ENCODE measurements at regions not wholly inside any gene's neighbourhood (a gene's known extent, or its start where the extent isn't known, plus 50 kb on each side); places are given as distances from the start of the nearest gene placed in this dataset.

- no peaks in the 10 kb centered on the region for H3K27me3 ChIP-seq (ENCODE audit: low read depth, low read length)
- no peak overlapping the region for H3K4me3 ChIP-seq (ENCODE audit: low read depth in 1 of 2, low read length in 2 of 2)
- no peaks in the 10 kb centered on the region for H3K9me3 ChIP-seq (ENCODE audit: control insufficient read depth in 1 of 2, low read length in 2 of 2)
- no peaks in the 10 kb centered on the region for H3K36me3 ChIP-seq (ENCODE audit: control insufficient read depth in 1 of 2, insufficient read depth in 2 of 2, low read length in 2 of 2)
- H3K4me1 ChIP-seq (ENCODE audit: control insufficient read depth in 1 of 2, insufficient read depth in 2 of 2, low read length in 2 of 2), result peaks cover 0 to 9% of the 10 kb centered on the region in 2 donors
- no peak overlapping the region for H3K27ac ChIP-seq (ENCODE audit: low read length)
Observed at GRCh38 chr16:85266857-85267256, 154.6 kb upstream of the CIBAR2 start.

DNA sequence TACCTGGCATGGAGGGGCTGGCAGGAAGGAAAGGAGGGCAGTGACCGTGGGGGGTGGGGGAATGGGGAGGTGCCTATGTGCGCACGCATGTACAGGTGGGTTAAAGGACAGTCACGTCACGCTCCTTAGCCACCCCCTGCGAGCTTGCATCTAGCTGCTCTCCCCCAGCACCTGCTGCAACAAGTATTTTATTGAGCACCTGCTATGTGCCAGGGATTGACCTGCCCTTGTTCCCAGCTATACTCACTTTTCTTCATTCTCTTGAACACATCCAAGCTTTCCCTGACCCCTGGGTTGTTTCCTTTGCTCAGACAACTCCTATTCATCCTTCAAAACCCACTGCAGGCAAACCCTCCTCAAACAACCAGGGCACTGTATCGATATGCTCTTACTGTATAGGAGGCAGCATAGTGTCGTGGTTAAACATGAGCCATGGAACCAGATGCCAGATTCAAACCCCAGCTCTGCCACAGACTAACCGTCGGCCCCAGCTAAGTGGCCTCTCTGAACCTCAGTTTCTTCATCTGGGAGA, 155.2 kb upstream of the CIBAR2 start:
- Histone ChIP-seq H3K4me3 (ENCODE audit: low read depth in 1 of 2, low read length in 2 of 2) (no peak overlapping the region), H3K36me3 (ENCODE audit: control insufficient read depth in 1 of 2, insufficient read depth in 2 of 2, low read length in 2 of 2) (no peaks in the 10 kb centered on the region), H3K27ac (ENCODE audit: low read length) (no peak overlapping the region), H3K4me1 (ENCODE audit: control insufficient read depth in 1 of 2, insufficient read depth in 2 of 2, low read length in 2 of 2) (peaks cover 0 to 9% of the 10 kb centered on the region in 2 donors), H3K27me3 (ENCODE audit: low read depth, low read length) (no peaks in the 10 kb centered on the region), H3K9me3 (ENCODE audit: control insufficient read depth in 1 of 2, low read length in 2 of 2) (no peaks in the 10 kb centered on the region)

DNA sequence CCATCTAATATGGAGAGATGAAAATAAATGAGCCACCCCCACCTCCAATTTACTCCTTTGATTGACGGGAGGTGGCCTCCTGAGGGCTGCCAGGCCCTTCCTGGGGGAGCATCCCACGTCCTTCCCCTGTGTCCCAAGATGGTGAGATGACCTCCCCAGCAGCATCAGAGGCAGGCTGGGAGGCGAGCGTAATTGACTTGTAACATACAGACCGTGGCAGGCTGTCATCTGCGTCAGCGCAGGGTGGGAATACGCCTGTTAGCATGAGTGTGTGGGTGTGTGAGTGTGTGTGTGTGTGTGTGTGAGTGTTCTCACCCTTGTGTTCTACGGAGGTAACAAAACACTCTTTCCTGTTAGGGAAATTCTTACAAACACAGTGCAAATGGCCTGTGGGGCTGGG, 156.9 kb upstream of the CIBAR2 start:
- peaks cover 0 to 9% of the 10 kb centered on the region in 2 donors for H3K4me1 ChIP-seq (ENCODE audit: control insufficient read depth in 1 of 2, insufficient read depth in 2 of 2, low read length in 2 of 2)
- H3K4me3 ChIP-seq (ENCODE audit: low read depth in 1 of 2, low read length in 2 of 2), result no peak overlapping the region
- H3K27ac ChIP-seq (ENCODE audit: low read length), result no peak overlapping the region
- no peaks in the 10 kb centered on the region for H3K9me3 ChIP-seq (ENCODE audit: control insufficient read depth in 1 of 2, low read length in 2 of 2)
- H3K27me3 ChIP-seq (ENCODE audit: low read depth, low read length), result no peaks in the 10 kb centered on the region
- no peaks in the 10 kb centered on the region for H3K36me3 ChIP-seq (ENCODE audit: control insufficient read depth in 1 of 2, insufficient read depth in 2 of 2, low read length in 2 of 2)

- no peak overlapping the region for H3K27ac ChIP-seq (ENCODE audit: low read length)
- no peaks in the 10 kb centered on the region for H3K36me3 ChIP-seq (ENCODE audit: control insufficient read depth in 1 of 2, insufficient read depth in 2 of 2, low read length in 2 of 2)
- no peaks in the 10 kb centered on the region for H3K9me3 ChIP-seq (ENCODE audit: control insufficient read depth in 1 of 2, low read length in 2 of 2)
- H3K4me3 ChIP-seq (ENCODE audit: low read depth in 1 of 2, low read length in 2 of 2), result no peak overlapping the region
- peaks cover 0 to 7% of the 10 kb centered on the region in 2 donors for H3K4me1 ChIP-seq (ENCODE audit: control insufficient read depth in 1 of 2, insufficient read depth in 2 of 2, low read length in 2 of 2)
- H3K27me3 ChIP-seq (ENCODE audit: low read depth, low read length), result no peaks in the 10 kb centered on the region
Observed at GRCh38 chr16:85270374-85270773, 158.1 kb upstream of the CIBAR2 start.

DNA sequence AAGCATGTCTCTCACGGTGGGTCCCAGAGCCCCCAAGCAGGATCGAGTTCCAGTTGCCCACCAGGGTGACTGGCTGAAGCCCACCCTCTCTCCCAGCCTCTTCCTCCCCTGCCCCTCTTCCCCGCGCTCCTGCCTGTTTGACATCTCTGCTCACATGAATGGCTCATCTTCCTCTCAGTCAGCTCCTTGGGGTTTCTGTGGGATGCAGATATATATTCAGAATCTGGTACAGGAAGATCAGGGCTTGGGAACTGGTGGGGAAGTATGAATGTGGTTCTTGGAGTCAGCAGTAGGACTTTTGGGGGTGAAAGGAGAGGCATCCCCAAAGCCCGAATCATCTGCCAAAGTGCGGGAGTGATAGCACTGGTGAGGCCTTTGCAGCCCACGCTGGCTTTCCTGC, 158.9 kb upstream of the CIBAR2 start:
- no peak overlapping the region for H3K27ac ChIP-seq (ENCODE audit: low read length)
- H3K4me3 ChIP-seq (ENCODE audit: low read depth in 1 of 2, low read length in 2 of 2), result no peak overlapping the region
- H3K4me1 ChIP-seq (ENCODE audit: control insufficient read depth in 1 of 2, insufficient read depth in 2 of 2, low read length in 2 of 2), result no peaks in the 10 kb centered on the region
- H3K9me3 ChIP-seq (ENCODE audit: control insufficient read depth in 1 of 2, low read length in 2 of 2), result no peaks in the 10 kb centered on the region
- no peaks in the 10 kb centered on the region for H3K27me3 ChIP-seq (ENCODE audit: low read depth, low read length)
- no peaks in the 10 kb centered on the region for H3K36me3 ChIP-seq (ENCODE audit: control insufficient read depth in 1 of 2, insufficient read depth in 2 of 2, low read length in 2 of 2)

GRCh38 chr16:85273293-85273692, 161.0 kb upstream of the CIBAR2 start:
- Histone ChIP-seq H3K9me3 (ENCODE audit: control insufficient read depth in 1 of 2, low read length in 2 of 2) (no peaks in the 10 kb centered on the region), H3K4me1 (ENCODE audit: control insufficient read depth in 1 of 2, insufficient read depth in 2 of 2, low read length in 2 of 2) (no peaks in the 10 kb centered on the region), H3K27me3 (ENCODE audit: low read depth, low read length) (no peaks in the 10 kb centered on the region), H3K4me3 (ENCODE audit: low read depth in 1 of 2, low read length in 2 of 2) (no peak overlapping the region), H3K36me3 (ENCODE audit: control insufficient read depth in 1 of 2, insufficient read depth in 2 of 2, low read length in 2 of 2) (no peaks in the 10 kb centered on the region), H3K27ac (ENCODE audit: low read length) (no peak overlapping the region)

DNA sequence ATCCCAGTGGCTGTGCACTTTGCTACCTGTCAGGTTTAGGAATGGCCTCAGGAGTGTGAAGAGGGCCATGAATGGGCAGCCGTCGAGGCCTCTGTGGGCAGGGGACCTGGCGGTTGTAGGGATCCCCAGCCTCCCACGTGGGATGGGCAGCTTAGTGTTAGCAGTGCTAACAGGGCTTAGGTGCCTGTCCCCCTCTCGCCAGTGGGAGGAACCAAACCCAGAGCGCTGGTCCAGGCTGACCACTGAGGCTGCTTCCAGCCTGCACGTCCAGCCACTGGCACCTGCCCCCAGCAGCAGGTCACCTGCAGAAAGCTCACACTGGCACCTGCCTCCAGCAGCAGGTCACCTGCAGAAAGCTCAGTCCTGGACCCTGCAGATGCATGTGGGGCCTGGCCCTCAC, 162.2 kb upstream of the CIBAR2 start:
- no peak overlapping the region for H3K4me3 ChIP-seq (ENCODE audit: low read depth in 1 of 2, low read length in 2 of 2)
- no peaks in the 10 kb centered on the region for H3K27me3 ChIP-seq (ENCODE audit: low read depth, low read length)
- peaks cover 0 to 3% of the 10 kb centered on the region in 2 donors for H3K4me1 ChIP-seq (ENCODE audit: control insufficient read depth in 1 of 2, insufficient read depth in 2 of 2, low read length in 2 of 2)
- H3K27ac ChIP-seq (ENCODE audit: low read length), result no peak overlapping the region
- H3K36me3 ChIP-seq (ENCODE audit: control insufficient read depth in 1 of 2, insufficient read depth in 2 of 2, low read length in 2 of 2), result no peaks in the 10 kb centered on the region
- no peaks in the 10 kb centered on the region for H3K9me3 ChIP-seq (ENCODE audit: control insufficient read depth in 1 of 2, low read length in 2 of 2)

GRCh38 chr16:85274924-85275323, 162.7 kb upstream of the CIBAR2 start:
- Histone ChIP-seq H3K4me1 (ENCODE audit: control insufficient read depth in 1 of 2, insufficient read depth in 2 of 2, low read length in 2 of 2) (peaks cover 0 to 4% of the 10 kb centered on the region in 2 donors), H3K4me3 (ENCODE audit: low read depth in 1 of 2, low read length in 2 of 2) (no peak overlapping the region), H3K27ac (ENCODE audit: low read length) (no peak overlapping the region), H3K36me3 (ENCODE audit: control insufficient read depth in 1 of 2, insufficient read depth in 2 of 2, low read length in 2 of 2) (no peaks in the 10 kb centered on the region), H3K27me3 (ENCODE audit: low read depth, low read length) (no peaks in the 10 kb centered on the region), H3K9me3 (ENCODE audit: control insufficient read depth in 1 of 2, low read length in 2 of 2) (no peaks in the 10 kb centered on the region)

- no peak overlapping the region for H3K4me3 ChIP-seq (ENCODE audit: low read depth in 1 of 2, low read length in 2 of 2)
- H3K9me3 ChIP-seq (ENCODE audit: control insufficient read depth in 1 of 2, low read length in 2 of 2), result no peaks in the 10 kb centered on the region
- H3K4me1 ChIP-seq (ENCODE audit: control insufficient read depth in 1 of 2, insufficient read depth in 2 of 2, low read length in 2 of 2), result peaks cover 0 to 4% of the 10 kb centered on the region in 2 donors
- no peak overlapping the region for H3K27ac ChIP-seq (ENCODE audit: low read length)
- H3K36me3 ChIP-seq (ENCODE audit: control insufficient read depth in 1 of 2, insufficient read depth in 2 of 2, low read length in 2 of 2), result no peaks in the 10 kb centered on the region
- H3K27me3 ChIP-seq (ENCODE audit: low read depth, low read length), result no peaks in the 10 kb centered on the region
Observed at GRCh38 chr16:85275533-85276249, 163.4 kb upstream of the CIBAR2 start.

DNA sequence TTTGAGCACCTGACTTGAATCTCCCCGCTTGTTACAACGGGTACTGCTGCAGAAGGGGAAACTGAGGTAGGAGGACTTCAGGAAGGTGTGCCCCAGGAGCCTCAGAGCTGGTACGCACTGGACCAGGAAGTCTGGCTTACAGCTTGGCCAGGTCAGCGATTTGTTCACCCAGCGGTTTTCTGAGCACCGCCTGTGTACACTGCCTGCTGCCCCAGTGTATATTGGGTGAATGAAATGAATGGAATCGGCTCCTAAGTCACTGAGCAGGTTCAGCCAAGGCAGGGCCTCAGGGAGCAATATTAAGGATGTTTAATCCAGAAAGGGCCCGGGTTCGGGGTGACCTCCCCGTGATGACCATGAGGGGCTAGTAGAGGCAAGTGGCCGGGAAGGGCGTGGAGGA, 164.0 kb upstream of the CIBAR2 start:
- Histone ChIP-seq H3K9me3 (ENCODE audit: control insufficient read depth in 1 of 2, low read length in 2 of 2) (no peaks in the 10 kb centered on the region), H3K4me1 (ENCODE audit: control insufficient read depth in 1 of 2, insufficient read depth in 2 of 2, low read length in 2 of 2) (peaks cover 0 to 4% of the 10 kb centered on the region in 2 donors), H3K36me3 (ENCODE audit: control insufficient read depth in 1 of 2, insufficient read depth in 2 of 2, low read length in 2 of 2) (no peaks in the 10 kb centered on the region), H3K4me3 (ENCODE audit: low read depth in 1 of 2, low read length in 2 of 2) (no peak overlapping the region), H3K27ac (ENCODE audit: low read length) (no peak overlapping the region), H3K27me3 (ENCODE audit: low read depth, low read length) (no peaks in the 10 kb centered on the region)

DNA sequence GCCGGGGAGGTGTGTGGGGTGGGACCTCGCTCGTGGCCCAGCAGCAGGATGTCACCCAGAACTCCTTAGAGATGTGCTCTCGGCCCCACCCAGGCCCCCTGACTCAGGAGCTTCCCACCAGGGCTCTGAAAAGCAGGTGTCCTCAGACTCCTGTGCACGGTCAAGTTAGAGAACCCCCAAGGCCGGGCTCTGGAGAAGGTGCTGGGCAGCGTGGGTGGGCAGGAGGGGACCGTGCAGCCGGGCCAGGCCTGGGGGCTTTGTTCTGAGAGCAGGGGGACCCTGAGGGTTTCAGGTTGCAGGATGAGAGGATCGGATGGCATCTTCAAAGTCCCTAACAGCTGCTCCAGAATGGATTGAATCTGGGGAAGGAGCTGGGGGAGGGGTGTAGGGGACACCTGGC, 164.4 kb upstream of the CIBAR2 start:
- no peaks in the 10 kb centered on the region for H3K9me3 ChIP-seq (ENCODE audit: control insufficient read depth in 1 of 2, low read length in 2 of 2)
- no peak overlapping the region for H3K4me3 ChIP-seq (ENCODE audit: low read depth in 1 of 2, low read length in 2 of 2)
- H3K4me1 ChIP-seq (ENCODE audit: control insufficient read depth in 1 of 2, insufficient read depth in 2 of 2, low read length in 2 of 2), result peaks cover 0 to 4% of the 10 kb centered on the region in 2 donors
- no peaks in the 10 kb centered on the region for H3K27me3 ChIP-seq (ENCODE audit: low read depth, low read length)
- no peaks in the 10 kb centered on the region for H3K36me3 ChIP-seq (ENCODE audit: control insufficient read depth in 1 of 2, insufficient read depth in 2 of 2, low read length in 2 of 2)
- H3K27ac ChIP-seq (ENCODE audit: low read length), result no peak overlapping the region

- Histone ChIP-seq H3K36me3 (ENCODE audit: control insufficient read depth in 1 of 2, insufficient read depth in 2 of 2, low read length in 2 of 2) (no peaks in the 10 kb centered on the region), H3K4me1 (ENCODE audit: control insufficient read depth in 1 of 2, insufficient read depth in 2 of 2, low read length in 2 of 2) (peaks cover 0 to 4% of the 10 kb centered on the region in 2 donors), H3K27ac (ENCODE audit: low read length) (no peak overlapping the region), H3K9me3 (ENCODE audit: control insufficient read depth in 1 of 2, low read length in 2 of 2) (no peaks in the 10 kb centered on the region), H3K4me3 (ENCODE audit: low read depth in 1 of 2, low read length in 2 of 2) (no peak overlapping the region), H3K27me3 (ENCODE audit: low read depth, low read length) (no peaks in the 10 kb centered on the region)
Observed at GRCh38 chr16:85278839-85279238, 166.6 kb upstream of the CIBAR2 start.

All from muscle layer of duodenum (tissue), 2 donors.